HG03439 (cell line): ENCODE measurements at regions not wholly inside any gene's neighbourhood (a gene's known extent, or its start where the extent isn't known, plus 50 kb on each side); places are given as distances from the start of the nearest gene placed in this dataset.

ENCODE experiments used
- ATAC-seq: cut with Tn5 transposase; IDR thresholded peaks from one replicate; pipeline ENCODE4 v1.9.1; 2021; ENCODE audit warnings: mild to moderate bottlenecking, moderate library complexity; ENCODE audit not compliant: unreplicated experiment

- no peak for ATAC-seq
Measured at GRCh38 chr3:69539134-69539533, 153.2 kb upstream of the FRMD4B start.

- ATAC-seq, result no peak
Measured at GRCh38 chr3:69538281-69538680, 152.4 kb upstream of the FRMD4B start.

DNA sequence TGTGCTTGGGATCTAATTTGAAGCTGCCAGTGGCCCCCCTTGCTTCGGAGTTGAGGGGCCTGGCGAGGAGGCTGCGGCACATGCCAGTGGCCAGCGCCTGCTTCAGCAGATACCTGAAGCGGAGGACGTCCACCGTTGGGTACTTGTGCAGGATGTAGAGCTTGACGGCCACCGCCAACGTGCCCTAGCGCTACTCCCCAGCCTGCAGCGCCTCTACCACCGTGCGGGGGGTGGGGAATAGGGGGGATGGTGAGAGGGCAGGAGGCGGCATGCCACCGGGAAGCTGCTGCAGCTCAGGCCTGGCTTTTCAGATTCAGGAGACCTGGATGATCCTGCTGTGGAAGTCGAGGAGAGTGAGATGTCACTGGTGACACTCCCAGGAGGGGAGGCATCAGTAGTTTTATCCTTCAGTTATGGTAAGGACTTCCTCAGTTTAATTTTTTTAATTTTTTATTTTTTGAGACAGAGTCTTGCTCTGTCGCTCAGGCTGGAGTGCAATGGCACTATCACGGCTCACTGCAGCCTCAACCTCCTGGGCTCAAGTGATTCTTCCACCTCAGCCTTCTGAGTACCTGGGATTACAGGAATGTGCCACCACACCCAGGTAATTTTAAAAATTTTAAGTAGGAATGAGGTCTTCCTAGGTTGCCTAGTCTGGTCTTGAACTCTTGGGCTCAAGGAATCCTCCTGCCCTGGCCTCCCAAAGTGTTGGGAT lies 150.6 kb upstream of the FRMD4B start:
- no peak for ATAC-seq

GRCh38 chr3:69535613-69536012 lies 149.7 kb upstream of the FRMD4B start:
- no peak for ATAC-seq

DNA sequence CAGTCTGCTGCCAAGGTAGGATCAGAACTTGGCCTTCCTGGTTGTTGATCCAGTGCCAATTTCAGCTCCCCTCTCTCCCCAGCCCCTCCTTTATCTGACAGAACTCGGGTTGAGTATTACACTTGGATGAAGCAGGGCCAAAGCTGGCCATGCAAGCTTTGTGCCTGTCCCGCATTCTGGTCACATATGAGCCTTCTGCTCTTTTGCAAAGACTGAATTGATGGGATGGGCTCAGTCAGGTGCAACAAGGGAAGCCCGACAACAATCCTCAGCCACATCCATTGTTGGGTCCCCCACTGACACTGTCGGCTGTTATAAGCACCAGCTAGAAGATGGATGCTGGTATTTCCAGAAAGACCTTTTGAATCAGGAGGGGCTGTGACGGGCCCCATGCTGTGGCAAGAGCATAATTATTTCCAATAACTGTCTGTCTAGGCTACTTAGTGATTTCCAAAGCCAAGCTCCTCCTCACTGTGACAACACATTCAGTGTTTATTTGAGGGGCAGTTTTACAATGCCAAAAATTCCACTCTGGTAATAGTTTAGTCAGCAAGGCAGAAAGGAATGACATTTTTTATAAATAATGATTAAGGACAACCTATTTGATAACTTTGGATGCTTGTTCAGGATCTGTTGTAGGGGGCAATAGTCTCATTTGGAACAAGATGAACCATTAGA lies 146.8 kb upstream of the FRMD4B start:
- no peak for ATAC-seq

- no peak for ATAC-seq
Measured at GRCh38 chr3:69531576-69532546, 146.0 kb upstream of the FRMD4B start.

GRCh38 chr3:69530554-69530953 lies 144.7 kb upstream of the FRMD4B start:
- no peak for ATAC-seq

- ATAC-seq, result no peak
Measured at GRCh38 chr3:69527498-69527897, 141.6 kb upstream of the FRMD4B start.

DNA sequence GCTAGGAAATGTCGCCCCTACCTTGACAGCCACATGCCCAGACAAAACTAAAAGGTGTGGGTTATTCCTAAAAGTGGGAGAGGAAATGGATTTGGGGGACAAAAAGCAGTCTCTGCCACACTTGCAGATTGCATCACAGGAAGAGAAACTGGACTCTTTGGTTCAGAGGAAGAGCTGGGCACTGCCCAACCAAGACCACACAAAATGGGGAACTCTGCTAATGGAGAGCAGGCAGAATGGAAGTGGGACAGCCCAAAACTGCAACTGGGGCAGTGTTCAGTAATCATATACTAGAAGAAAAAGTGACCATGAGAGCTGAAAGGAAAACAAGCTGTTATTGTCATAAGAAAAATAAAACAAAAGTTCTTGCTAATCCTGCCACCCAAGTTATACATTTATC lies 138.9 kb upstream of the FRMD4B start:
- no peak for ATAC-seq

GRCh38 chr3:69521286-69521685 lies 135.4 kb upstream of the FRMD4B start:
- ATAC-seq, result no peak

DNA sequence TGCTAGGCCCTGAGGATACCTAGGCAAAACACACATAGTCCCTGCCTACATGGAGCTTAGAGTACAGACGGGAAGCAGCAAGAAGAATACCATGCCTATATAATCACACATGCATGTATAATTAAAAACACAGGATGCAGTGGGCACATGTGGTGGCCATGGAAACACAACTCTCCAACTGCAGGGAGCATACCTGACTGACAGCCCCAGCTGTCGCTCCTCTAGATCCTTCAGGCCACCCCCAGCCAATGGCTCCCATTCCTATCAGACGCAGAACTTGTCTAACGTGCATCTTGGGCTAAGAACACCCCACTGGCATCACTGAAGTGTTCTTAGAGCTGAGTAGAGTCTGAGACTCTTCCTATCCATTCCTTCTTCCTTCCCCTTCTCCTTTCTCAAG lies 125.5 kb upstream of the FRMD4B start:
- no peak for ATAC-seq

DNA sequence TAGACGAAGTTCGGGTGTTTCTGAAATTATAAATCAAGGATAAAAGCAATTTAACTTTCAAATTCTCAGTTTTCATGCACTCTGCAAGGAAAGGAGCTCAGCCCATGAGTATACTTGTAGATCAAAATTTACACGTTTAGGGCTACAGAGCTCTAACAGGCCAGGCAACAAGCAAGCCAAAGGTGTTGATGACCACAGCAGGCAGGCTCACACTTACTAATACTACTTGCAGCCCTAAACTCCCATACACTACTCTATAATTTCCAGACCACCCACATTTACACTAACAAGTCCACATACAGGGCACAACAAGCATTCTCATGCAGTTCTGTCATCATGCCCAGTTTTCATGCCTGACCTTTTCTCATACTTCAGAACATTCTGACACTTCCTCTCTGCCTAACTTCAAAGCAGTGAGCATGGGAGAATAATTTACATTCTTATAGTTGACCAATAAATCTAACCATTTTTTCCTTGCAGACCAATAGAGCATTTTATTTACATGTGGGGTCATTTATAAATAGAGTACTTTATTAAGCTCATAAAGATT lies 124.7 kb upstream of the FRMD4B start:
- ATAC-seq, result no peak

- ATAC-seq, result no peak
Measured at GRCh38 chr3:69509288-69509687, 123.4 kb upstream of the FRMD4B start.

DNA sequence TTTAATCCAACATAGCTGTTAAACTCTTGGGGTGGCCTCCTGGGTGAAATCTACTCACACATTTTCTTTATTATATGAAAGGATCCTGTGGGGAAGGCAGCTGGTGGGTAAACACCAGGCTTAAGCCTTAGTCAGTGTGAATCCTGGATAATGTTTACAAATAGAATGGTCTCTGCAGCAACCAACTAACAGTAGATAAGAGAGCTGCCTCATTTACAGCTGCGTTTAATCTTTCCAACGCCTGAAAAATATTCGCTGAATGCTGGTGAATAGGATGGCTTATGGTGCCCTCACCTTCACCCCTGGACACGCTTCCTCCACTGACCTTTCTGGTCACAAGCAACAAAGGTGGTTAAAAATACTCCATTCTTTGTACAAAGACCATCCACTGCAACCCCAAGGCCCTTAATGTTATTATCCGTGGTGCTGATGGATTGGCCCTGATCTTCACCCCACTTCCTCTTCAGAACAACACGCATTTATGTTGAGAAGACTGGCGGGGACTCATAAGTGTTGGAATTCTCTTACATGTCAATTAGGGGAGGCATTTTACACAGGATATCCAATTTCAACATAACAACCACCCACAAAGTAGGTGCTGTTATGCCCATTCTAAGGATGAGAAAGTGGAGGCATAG lies 120.0 kb upstream of the FRMD4B start:
- no peak for ATAC-seq

GRCh38 chr3:69504232-69504631 lies 118.3 kb upstream of the FRMD4B start:
- ATAC-seq, result no peak

DNA sequence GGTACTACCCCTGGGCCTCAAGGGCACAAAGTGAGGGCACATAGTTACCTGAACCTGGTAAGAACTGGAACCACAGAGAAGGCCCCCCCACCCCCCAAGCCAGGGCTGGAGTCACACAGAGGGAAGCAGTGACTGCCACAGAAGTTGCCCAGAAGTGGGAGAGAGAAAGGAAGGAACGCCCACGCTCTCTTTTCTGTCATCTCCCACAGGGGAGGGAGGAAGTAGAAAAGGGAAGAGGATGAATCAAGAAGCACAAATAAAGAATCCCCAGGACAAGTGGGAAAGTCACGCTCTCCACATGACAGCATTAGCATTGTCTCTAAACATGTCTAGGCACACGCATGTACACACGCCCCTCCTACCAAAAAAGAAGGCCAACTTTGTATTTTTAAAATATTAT lies 114.7 kb upstream of the FRMD4B start:
- ATAC-seq, result no peak

DNA sequence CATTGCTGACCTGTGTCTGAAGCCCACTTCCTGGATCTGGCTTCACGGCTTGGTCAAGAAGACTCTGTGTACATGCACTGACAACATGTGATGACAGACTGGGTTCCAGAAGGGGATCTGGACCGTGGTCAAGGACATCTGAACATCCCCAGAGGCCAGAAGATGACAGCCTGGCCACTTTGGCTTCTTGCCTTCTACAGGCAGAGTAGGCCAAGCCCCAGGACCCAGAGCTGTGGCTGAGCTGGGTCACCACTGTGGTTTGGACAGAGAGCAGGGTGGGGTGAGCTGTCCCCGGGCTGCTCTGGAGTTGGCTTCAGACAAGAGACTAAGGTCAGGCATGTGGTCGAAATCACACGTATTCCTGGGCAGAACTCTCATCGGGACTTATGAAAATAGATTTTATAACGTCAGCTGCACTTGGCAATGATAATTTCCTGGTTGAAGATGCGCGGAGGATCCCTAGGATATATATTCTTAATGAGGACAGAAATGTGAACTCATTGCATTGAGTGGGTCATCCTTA lies 114.1 kb upstream of the FRMD4B start:
- ATAC-seq, result no peak

DNA sequence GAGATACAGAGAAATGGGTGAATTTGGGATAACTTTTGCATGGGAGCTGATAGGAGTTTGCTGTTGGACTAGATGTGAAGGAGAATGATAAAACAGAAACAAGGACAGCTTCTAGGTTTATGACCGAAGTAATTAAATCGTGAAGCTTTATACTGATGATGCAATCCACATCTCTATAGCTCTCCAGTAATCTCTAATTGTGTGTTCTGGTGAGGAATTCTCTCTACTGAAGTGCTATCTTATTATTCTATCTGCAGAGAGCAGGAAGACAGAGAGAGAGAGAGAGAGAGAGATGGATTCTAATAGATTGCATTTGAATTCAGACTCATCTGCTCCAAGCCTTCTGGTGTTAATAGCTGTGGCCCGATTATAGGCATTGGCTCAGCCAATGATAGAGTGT lies 113.5 kb upstream of the FRMD4B start:
- ATAC-seq, result no peak

DNA sequence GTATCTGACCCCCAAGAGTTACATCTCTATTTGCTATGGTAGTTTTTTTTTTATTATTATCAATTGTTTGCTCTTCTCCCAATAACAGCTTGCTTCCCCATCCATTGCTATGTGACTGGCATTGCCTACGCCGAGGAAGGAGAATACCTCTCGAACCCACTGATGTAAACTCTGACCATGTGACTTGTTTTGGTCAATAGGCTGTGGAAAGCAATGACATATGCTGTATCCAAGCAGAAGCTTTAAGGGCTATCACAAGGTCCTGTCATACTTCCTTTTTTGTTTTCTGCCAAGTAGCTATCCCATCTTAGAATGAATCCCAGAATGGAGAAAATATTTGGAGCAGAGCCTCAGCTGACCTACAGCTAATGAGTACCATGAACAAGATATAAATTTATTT lies 111.0 kb upstream of the FRMD4B start:
- ATAC-seq, result no peak

DNA sequence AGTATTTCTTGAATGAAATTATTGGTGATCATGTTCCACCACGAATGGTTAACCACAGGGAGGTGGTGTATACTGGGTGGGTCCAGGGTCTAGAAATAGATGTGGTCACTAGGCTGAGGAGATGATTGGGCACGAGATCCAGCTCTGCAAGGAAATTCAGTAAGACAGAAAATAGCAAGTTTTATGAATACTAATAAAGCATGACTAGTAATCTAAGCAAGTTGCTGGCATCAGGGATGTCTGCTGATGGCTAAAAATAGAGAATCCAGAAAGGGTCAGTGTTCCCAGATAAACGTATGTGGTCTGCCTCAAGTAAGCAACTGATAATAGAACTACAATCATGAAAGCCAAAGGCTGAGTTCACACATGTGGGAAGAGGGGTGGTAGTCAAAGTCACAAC lies 108.3 kb upstream of the FRMD4B start:
- ATAC-seq, result no peak

GRCh38 chr3:69493157-69493556 lies 107.3 kb upstream of the FRMD4B start:
- no peak for ATAC-seq
